Effector CD4-positive, alpha-beta T cell (primary cell): ENCODE measurements at regions not wholly inside any gene's neighbourhood (a gene's known extent, or its start where the extent isn't known, plus 50 kb on each side); places are given as distances from the start of the nearest gene placed in this dataset.
"Not testable (repeated sequence)": the region's sequence is repeated elsewhere in the genome, so short reads cannot be mapped to it uniquely, and the experiment has no call there.

Experiments used
- DNase-seq: peaks from one replicate; pipeline ENCODE4 v3.0.0-alpha.2; 2020

DNA sequence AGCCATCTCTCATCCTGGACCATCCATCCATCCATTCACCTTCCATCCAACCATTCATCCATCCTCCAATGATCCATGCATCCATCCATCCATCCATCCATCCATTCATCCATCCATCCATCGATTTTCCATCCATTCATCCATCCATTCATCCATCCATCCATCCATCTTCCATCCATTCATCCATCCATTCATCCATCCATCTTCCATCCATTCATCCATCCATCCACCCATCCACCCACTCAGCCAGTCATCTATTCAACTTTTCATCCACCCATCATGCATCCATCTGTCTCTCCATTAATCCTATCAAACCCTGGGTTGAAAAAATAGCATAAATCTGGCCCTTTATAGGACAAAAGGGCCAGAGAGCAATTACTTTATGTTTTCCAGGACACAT lies 158.3 kb upstream of the WSCD1 start:
- no peak for DNase-seq

GRCh38 chr17:5913032-5913531 lies 157.1 kb upstream of the WSCD1 start:
- DNase-seq, result no peak

- DNase-seq, result no peak
Observed at GRCh38 chr17:5913641-5914040, 156.5 kb upstream of the WSCD1 start.

DNA sequence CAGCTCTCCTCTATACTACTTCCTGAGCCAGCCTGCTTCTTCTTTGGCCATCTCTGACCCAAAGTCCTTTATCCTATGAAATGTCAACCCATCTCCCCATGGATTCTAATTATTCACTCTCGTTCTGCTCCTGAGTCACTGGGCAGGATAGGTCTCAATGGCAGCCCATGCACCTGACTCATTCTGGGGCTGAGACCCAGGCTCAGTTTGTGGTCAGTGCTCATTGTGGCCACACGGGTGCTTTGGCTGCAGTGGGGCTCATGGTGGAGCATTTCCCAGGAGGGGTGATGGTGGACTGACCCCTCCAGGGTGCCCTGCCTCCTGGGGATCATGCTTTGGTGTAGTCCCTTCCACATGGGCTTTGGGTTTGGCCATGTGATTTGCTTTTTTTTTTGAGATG lies 154.8 kb upstream of the WSCD1 start:
- DNase-seq, result no peak

DNA sequence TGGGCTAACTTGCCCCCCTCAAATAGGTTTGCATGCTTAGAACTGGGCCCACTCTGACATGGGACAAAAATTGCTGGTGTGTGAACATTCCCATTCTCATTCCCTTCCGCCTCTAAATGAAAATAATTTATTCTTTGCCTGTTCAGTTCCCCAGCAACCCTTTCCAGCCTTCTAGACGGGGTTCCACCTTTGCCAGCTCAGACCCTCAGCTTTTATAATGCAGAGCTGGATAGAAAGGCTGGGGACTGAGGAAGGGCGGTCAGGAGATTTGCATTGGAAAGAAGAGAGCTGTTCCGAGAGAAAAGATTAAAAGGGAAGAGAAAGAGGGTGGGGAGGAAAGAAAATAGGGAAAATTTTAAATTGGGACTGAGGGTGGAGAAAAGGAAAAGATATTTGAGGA lies 151.1 kb upstream of the WSCD1 start:
- DNase-seq, result no peak

DNA sequence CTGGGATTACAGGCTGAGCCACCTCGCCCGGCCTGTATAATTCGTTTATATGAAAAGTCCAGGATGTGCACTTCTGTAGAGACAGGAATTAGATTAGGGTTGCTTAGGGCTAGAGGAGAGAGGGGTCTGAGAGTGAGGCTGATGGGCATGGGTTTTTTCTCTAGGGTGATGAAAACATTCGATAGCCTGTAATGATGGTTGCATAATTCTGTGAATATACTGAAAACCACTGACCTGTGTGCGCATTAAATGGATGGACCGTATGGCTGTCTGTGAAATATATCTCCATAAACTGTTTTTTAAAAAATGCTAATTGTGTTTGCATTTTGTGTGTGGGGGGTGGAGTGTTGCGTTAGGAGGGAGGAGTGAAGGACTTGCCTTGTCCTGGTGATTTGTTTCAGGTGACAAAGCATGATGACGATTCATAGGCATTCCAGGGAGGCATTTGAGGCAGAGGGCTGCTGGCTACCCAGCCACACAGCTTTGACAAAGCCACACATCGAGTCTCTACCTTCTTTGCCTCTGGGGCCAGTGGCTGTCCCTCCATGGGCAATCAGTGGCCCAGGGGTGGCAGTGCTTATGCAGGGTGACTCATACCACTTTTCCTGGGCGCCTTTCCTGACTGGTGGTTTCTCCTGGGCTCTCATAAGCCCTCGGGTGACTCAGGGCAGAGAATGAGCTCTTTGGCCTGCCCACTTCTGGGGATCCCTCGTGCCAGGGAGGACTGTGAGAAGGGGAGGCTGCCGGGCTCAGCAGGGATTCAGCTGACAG lies 148.5 kb upstream of the WSCD1 start:
- DNase-seq, result no peak

GRCh38 chr17:5922476-5922875 lies 147.7 kb upstream of the WSCD1 start:
- DNase-seq, result no peak

DNA sequence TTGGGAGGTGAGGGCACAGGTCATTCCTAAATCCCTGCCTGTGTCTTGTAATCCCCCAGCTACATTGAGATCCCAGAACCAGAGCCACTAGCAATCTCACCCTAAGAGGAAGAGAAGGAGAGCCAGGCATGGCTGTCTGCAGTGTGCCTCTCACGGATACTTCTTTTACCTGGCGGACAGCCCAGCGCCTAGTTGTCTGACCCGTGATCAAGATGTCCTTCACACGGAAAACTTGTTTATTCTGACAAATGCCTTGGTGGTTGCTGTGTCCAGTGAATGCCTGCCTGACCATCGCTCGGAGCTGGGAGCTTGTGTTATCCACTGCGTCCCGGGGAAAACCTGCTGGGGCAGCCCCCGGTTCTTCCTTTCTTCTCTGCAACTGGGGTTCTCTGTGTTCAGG lies 140.5 kb upstream of the WSCD1 start:
- no peak for DNase-seq

DNA sequence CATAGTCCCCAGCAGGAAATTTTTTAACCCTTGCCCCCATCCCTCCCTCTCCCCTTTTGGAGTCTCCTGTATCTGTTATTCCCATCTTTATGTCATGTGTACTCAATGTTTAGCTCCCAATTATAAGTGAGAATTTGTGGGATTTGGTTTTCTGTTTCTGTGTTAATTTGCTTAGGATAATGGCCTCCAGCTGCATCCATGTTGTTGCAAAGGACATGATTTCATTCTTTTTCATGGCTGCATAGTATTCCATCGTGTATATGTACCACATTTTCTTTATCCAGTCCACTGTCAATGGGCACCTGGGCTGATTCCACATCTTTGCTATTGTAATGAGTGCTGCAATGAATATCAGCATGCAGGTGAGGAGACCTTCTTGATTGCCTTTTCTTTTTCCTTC lies 139.6 kb upstream of the WSCD1 start:
- DNase-seq, result not testable (repeated sequence)

- DNase-seq, result no peak
Observed at GRCh38 chr17:5931616-5932015, 138.6 kb upstream of the WSCD1 start.

- no peak for DNase-seq
Observed at GRCh38 chr17:5933430-5933829, 136.7 kb upstream of the WSCD1 start.

- DNase-seq, result no peak
Observed at GRCh38 chr17:5941258-5941657, 128.9 kb upstream of the WSCD1 start.

GRCh38 chr17:5942687-5943086 lies 127.5 kb upstream of the WSCD1 start:
- DNase-seq, result no peak

DNA sequence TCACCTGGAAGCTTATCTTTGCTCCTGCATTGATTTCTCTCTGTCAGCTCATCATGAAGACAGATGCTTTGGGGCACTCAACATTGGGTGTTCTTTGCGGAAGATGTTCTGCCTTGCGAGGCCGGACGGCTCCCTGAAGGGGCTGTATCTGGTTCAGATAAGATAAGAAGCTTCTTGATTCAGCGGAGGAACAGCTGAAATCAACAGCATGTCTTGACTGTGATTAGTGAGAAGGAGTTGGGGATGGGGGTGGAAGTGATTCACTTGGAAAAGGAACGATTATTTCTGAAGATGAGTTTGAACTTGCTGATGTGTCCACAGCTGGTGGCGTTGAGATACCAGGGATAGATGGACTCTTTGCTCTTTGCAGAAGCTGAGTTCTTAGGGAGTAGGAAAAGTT lies 126.9 kb upstream of the WSCD1 start:
- DNase-seq, result no peak

DNA sequence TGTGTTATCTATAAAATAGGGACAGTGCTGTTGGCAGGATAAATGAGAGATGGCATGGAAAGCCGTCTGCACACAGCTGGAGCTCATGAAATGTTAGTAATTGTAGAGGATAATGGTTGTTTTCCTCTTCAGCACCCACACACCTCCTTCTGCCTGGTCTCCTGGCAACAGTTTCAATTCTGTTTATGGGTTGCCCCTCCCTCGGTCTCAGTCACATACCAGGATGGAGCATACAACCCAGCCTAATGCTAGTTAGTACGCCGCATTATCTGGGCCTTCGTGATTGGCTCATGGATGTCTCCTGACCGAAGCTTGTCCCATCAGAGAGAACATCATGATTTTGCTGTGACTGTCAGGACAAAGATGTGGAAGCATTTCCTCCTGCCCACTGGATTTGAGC lies 126.2 kb upstream of the WSCD1 start:
- no peak for DNase-seq

GRCh38 chr17:5947701-5948180 lies 122.4 kb upstream of the WSCD1 start:
- no peak for DNase-seq

DNA sequence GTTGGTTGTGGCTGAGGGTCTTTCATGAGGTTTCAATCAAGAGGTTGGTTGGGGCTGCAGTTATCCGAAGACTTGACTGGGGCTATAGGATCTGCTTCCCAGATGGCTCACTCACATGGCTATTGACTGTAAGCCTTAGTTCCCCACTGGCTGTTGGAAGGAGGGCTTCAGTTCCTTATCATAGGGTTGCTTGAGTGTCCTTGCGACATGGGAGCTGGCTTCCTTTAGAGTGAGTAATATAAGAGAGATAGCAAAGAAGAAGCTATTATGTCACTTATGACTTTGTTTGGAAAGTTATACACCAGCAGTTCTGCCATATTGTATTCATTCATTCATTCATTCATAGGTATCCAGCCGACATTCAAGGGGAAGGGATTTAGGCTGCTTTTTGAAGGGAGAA lies 121.4 kb upstream of the WSCD1 start:
- DNase-seq, result no peak

GRCh38 chr17:5950878-5951277 lies 119.3 kb upstream of the WSCD1 start:
- no peak for DNase-seq

GRCh38 chr17:5951912-5952311 lies 118.3 kb upstream of the WSCD1 start:
- no peak for DNase-seq

GRCh38 chr17:5952518-5952917 lies 117.7 kb upstream of the WSCD1 start:
- no peak for DNase-seq

- DNase-seq, result no peak
Observed at GRCh38 chr17:5955764-5956163, 114.4 kb upstream of the WSCD1 start.

DNA sequence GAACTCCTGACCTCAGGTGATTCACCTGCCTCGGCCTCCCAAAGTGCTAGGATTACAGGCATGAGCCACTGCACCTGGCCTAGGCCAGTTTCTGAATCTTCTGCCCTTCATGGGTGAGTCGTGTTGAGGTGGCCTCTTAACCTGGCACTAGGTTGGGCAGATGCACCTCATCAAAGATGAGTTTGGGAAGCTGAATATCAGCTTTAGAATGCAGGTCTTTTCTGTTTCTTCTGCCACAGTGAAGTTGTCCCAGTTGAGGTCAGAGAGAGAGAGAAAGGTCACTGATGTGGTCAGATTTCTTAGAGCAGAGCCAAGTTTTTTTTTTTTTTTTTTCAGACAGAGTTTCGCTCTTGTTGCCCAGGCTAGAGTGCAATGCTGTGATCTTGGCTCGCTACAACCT lies 111.3 kb upstream of the WSCD1 start:
- DNase-seq, result no peak

DNA sequence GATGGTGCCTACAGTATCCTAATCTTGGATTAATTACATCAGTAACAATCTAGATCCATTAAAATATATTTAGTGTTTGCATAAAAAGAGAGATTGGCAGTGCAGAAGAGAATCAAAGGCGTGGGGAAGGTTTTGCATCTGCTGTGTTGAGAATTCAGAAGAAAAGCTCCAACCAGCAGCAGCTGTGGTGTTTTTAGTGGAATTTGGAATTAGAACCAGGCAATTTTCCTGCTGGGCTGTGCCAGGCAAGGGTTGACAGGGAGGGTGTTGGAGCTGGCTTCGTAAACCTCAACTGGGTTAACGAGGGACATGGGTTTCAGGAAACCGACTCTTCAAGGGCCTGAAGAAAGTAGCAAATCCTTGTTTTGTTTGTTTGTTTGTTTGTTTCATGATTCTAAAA lies 107.8 kb upstream of the WSCD1 start:
- no peak for DNase-seq

- DNase-seq, result no peak
Observed at GRCh38 chr17:5971969-5972368, 98.2 kb upstream of the WSCD1 start.

DNA sequence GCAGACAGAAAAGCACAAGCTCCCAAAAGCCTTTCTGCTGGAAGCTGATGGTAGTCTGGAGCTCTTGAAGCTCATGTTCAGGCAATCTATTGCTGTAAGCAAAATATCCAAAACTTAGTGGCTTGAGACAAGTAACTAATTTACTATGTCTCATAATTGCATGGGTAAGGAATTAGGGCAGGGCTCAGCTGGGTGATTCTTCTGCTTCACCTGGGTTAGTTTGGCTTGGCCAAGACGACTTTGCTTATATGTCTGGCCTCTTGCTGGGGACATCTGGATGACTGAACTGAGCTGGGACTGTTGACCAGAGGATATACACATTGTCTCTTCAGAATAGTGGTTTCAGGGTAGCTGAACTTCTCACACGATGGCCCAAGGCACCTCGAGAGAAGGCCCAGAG lies 96.8 kb upstream of the WSCD1 start:
- DNase-seq, result no peak
